GM23338 (cell line): ENCODE measurements at regions not wholly inside any gene's neighbourhood (a gene's known extent, or its start where the extent isn't known, plus 50 kb on each side); places are given as distances from the start of the nearest gene placed in this dataset.

Experiments
- ATAC-seq: fragments of 200-7000 bp; cut with Tn5 transposase; 3 replicates; pipeline ENCODE4 v1.9.1; 2020
- DNase-seq: peaks from one replicate; pipeline ENCODE4 v3.0.0-alpha.2; 2015; ENCODE audit warnings: low spot score
- H2AFZ ChIP-seq: fragments of 200-600 bp; sonication (generic); 2 replicates; pipeline ENCODE4 v1.8.0; 2016; ENCODE audit warnings: antibody characterized with exemption, mild to moderate bottlenecking, moderate library complexity
- H3F3A ChIP-seq: fragments of 200-600 bp; sonication (generic); replicated peaks from 2 replicates; pipeline ENCODE4 v1.8.0; 2017; ENCODE audit warnings: antibody characterized with exemption, mixed run types, low read depth
- H3K27ac ChIP-seq: fragments of 200-600 bp; sonication (generic); 2 replicates; pipeline ENCODE4 v1.6.1; 2016; ENCODE audit warnings: low read depth
- H3K27me3 ChIP-seq: fragments of 200-600 bp; sonication (generic); 2 replicates; pipeline ENCODE4 v1.8.0; 2016; ENCODE audit warnings: mild to moderate bottlenecking, mixed run types, moderate library complexity; ENCODE audit not compliant: insufficient read depth
- H3K36me3 ChIP-seq: fragments of 200-600 bp; sonication (generic); 2 replicates; pipeline ENCODE4 v1.8.0; 2016; ENCODE audit warnings: mild to moderate bottlenecking; ENCODE audit not compliant: insufficient read depth
- H3K4me1 ChIP-seq: fragments of 200-600 bp; sonication (generic); 2 replicates; pipeline ENCODE4 v1.8.0; 2016; ENCODE audit warnings: mild to moderate bottlenecking, moderate library complexity; ENCODE audit not compliant: insufficient read depth
- H3K4me2 ChIP-seq: fragments of 200-600 bp; sonication (generic); 2 replicates; pipeline ENCODE4 v1.7.1; 2017; ENCODE audit warnings: mixed run types
- H3K4me3 ChIP-seq: fragments of 200-600 bp; sonication (generic); 2 replicates; pipeline ENCODE4 v1.6.1; 2016; ENCODE audit warnings: mixed run types
- H3K79me2 ChIP-seq: fragments of 200-600 bp; sonication (generic); replicated peaks from 2 replicates; pipeline ENCODE4 v1.8.0; 2017; ENCODE audit warnings: mild to moderate bottlenecking; ENCODE audit not compliant: insufficient read depth
- H3K9me2 ChIP-seq: fragments of 200-600 bp; sonication (generic); 2 replicates; pipeline ENCODE4 v1.8.0; 2017; ENCODE audit not compliant: insufficient read depth
- H4K20me1 ChIP-seq: fragments of 200-600 bp; sonication (generic); replicated peaks from 2 replicates; pipeline ENCODE4 v1.8.0; 2017; ENCODE audit warnings: mild to moderate bottlenecking; ENCODE audit not compliant: insufficient read depth
- H3K27ac Mint-ChIP-seq: 2 replicates; pipeline ENCODE4 v1.8.0; 2020; ENCODE audit warnings: inconsistent platforms, mild to moderate bottlenecking, moderate library complexity, mixed read lengths
- H3K27me3 Mint-ChIP-seq: 3 replicates; pipeline ENCODE4 v1.8.0; 2022; ENCODE audit warnings: low read depth, mild to moderate bottlenecking, moderate library complexity, mixed read lengths, inconsistent platforms; ENCODE audit not compliant: insufficient read depth, poor library complexity
- H3K36me3 Mint-ChIP-seq: 3 replicates; pipeline ENCODE4 v1.8.0; 2021; ENCODE audit warnings: low read depth, mild to moderate bottlenecking, inconsistent platforms, moderate library complexity, mixed read lengths
- H3K4me1 Mint-ChIP-seq: 3 replicates; pipeline ENCODE4 v1.8.0; 2020; ENCODE audit warnings: mild to moderate bottlenecking, inconsistent platforms, mixed read lengths
- H3K4me3 Mint-ChIP-seq: 3 replicates; pipeline ENCODE4 v1.8.0; 2021; ENCODE audit warnings: moderate library complexity, mild to moderate bottlenecking, inconsistent platforms, mixed read lengths
- H3K9me3 Mint-ChIP-seq: 3 replicates; pipeline ENCODE4 v1.8.0; 2020; ENCODE audit warnings: moderate library complexity, mild to moderate bottlenecking, inconsistent platforms, mixed read lengths
- CREB1 ChIP-seq: fragments of 250-450 bp; sonication (Bioruptor Pico); IDR thresholded peaks from 2 replicates; pipeline ENCODE4 v1.5.0; 2020; ENCODE audit warnings: low read depth, mild to moderate bottlenecking, moderate library complexity
- EZH2 ChIP-seq: fragments of 200-600 bp; sonication (generic); IDR thresholded peaks from one replicate; pipeline ENCODE4 v1.8.0; 2017; ENCODE audit warnings: antibody characterized with exemption, mild to moderate bottlenecking, low read depth; ENCODE audit not compliant: unreplicated experiment
- EZH2phosphoT487 ChIP-seq: fragments of 200-600 bp; sonication (generic); IDR thresholded peaks from one replicate; pipeline ENCODE4 v1.8.1; 2018; ENCODE audit warnings: antibody characterized with exemption; ENCODE audit not compliant: unreplicated experiment
- NANOG ChIP-seq: IDR thresholded peaks from 2 replicates; pipeline ENCODE4 v1.6.1; 2016; ENCODE audit warnings: antibody characterized with exemption, borderline replicate concordance
- POLR2AphosphoS5 ChIP-seq: IDR thresholded peaks from 2 replicates; pipeline ENCODE4 v1.6.1; 2016; ENCODE audit warnings: antibody characterized with exemption, low read depth
- STAT1 ChIP-seq: IDR thresholded peaks from one replicate; pipeline ENCODE4 v1.6.1; 2016; ENCODE audit warnings: antibody characterized with exemption; ENCODE audit not compliant: unreplicated experiment
- ZNF114 ChIP-seq: fragments of 250-450 bp; sonication (Bioruptor Pico); IDR thresholded peaks from 2 replicates; pipeline ENCODE4 v1.5.0; 2020; ENCODE audit warnings: mild to moderate bottlenecking, moderate library complexity
- TF ChIP-seq, protein P1 (sequence below): IDR thresholded peaks from 2 replicates; pipeline ENCODE4 v1.6.1; 2016; ENCODE audit warnings: antibody characterized with exemption
- TF ChIP-seq, protein P2 (sequence below): IDR thresholded peaks from one replicate; pipeline ENCODE4 v1.6.1; 2018; ENCODE audit warnings: antibody characterized with exemption; ENCODE audit not compliant: unreplicated experiment
- TF ChIP-seq, protein P3 (sequence below): fragments of 250-450 bp; sonication (Bioruptor Pico); IDR thresholded peaks from 2 replicates; pipeline ENCODE4 v1.5.0; 2020; ENCODE audit warnings: mild to moderate bottlenecking, moderate library complexity

DNA sequence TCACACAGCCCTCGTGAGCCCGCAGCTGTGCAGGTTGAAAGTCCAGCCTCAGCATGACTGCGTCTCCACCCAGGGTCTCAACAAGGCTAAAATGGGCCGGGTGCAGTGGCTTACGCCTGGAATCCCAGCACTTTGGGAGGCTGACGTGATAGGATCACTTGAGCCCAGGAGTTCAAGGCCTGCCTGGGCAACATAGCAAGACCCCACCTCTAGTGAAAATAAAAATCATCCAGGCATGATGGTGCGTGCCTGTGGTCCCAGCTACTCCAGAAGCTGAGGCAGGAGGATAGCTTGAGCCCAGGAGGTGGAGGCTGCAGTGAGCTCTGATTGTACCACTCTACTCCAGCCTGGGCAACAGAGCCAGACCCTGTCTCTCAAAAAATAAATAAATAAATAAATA is 100.8 kb upstream of the PRR5 start:
- H3K9me3 Mint-ChIP-seq = no peaks in the 10 kb centered on the region; the same call in 2 of the 3 replicates
- no peaks in the 10 kb centered on the region for H3K27me3 ChIP-seq
- H3K4me1 ChIP-seq = no peaks in the 10 kb centered on the region
- no peak for DNase-seq
- H3K27ac Mint-ChIP-seq = no peak overlapping the region
- no peak overlapping the region for H3K4me3 ChIP-seq
- H3K4me3 Mint-ChIP-seq = no peak overlapping the region
- no peaks in the 10 kb centered on the region for H3F3A ChIP-seq
- H3K4me2 ChIP-seq = no peak overlapping the region
- H3K27ac ChIP-seq = no peak overlapping the region
- no peak for ATAC-seq
- H3K9me2 ChIP-seq = no peaks in the 10 kb centered on the region
- TF ChIP-seq, protein P1, sequence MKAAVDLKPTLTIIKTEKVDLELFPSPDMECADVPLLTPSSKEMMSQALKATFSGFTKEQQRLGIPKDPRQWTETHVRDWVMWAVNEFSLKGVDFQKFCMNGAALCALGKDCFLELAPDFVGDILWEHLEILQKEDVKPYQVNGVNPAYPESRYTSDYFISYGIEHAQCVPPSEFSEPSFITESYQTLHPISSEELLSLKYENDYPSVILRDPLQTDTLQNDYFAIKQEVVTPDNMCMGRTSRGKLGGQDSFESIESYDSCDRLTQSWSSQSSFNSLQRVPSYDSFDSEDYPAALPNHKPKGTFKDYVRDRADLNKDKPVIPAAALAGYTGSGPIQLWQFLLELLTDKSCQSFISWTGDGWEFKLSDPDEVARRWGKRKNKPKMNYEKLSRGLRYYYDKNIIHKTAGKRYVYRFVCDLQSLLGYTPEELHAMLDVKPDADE = no peak
- TF ChIP-seq CREB1 (no peak), POLR2AphosphoS5 (no peak), NANOG (no peak), STAT1 (no peak), EZH2 (no peak), EZH2phosphoT487 (no peak), ZNF114 (CRISPR knock-in tag) (no peak)
- TF ChIP-seq, protein P2, sequence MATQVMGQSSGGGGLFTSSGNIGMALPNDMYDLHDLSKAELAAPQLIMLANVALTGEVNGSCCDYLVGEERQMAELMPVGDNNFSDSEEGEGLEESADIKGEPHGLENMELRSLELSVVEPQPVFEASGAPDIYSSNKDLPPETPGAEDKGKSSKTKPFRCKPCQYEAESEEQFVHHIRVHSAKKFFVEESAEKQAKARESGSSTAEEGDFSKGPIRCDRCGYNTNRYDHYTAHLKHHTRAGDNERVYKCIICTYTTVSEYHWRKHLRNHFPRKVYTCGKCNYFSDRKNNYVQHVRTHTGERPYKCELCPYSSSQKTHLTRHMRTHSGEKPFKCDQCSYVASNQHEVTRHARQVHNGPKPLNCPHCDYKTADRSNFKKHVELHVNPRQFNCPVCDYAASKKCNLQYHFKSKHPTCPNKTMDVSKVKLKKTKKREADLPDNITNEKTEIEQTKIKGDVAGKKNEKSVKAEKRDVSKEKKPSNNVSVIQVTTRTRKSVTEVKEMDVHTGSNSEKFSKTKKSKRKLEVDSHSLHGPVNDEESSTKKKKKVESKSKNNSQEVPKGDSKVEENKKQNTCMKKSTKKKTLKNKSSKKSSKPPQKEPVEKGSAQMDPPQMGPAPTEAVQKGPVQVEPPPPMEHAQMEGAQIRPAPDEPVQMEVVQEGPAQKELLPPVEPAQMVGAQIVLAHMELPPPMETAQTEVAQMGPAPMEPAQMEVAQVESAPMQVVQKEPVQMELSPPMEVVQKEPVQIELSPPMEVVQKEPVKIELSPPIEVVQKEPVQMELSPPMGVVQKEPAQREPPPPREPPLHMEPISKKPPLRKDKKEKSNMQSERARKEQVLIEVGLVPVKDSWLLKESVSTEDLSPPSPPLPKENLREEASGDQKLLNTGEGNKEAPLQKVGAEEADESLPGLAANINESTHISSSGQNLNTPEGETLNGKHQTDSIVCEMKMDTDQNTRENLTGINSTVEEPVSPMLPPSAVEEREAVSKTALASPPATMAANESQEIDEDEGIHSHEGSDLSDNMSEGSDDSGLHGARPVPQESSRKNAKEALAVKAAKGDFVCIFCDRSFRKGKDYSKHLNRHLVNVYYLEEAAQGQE = no peak
- no peaks in the 10 kb centered on the region for H4K20me1 ChIP-seq
- H3K4me1 Mint-ChIP-seq = peaks cover 1% of the 10 kb centered on the region; the same call in 2 of the 3 replicates
- no peak overlapping the region for H2AFZ ChIP-seq
- H3K36me3 ChIP-seq = no peaks in the 10 kb centered on the region
- H3K36me3 Mint-ChIP-seq = no peaks in the 10 kb centered on the region
- no peaks in the 10 kb centered on the region for H3K79me2 ChIP-seq
- peaks cover 8% of the 10 kb centered on the region for H3K27me3 Mint-ChIP-seq

DNA sequence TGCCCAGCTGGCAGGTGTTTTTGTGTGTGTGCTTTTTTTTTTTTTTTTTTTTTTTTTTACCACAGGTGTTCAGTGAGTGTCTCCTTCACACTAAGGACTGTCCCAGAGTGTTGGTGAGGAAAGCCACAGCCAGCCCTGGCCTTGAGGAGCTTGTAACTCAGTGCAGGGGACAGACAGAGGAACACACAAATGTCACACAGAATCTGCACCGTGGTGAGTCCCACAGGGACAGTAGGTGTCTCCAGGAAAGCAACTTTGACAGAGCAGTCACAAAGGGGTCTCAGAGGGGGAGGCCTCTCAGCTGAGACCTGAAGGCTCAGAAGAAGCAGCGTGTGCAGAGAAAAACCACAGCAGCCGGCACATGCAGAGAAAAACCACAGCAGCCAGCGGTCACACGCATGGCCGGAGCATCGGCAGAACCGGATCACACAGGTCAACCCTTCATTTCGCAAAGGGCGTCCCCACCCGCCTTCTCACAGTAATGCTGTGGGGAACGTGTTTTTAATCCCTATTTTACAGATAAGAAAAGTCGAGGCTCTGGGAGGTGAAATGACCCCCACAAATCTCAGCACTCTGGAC is 101.7 kb upstream of the PRR5 start:
- H3K9me3 Mint-ChIP-seq = no peaks in the 10 kb centered on the region; the same call in 2 of the 3 replicates
- Histone ChIP-seq H2AFZ (no peak overlapping the region), H3K36me3 (no peaks in the 10 kb centered on the region), H3K4me1 (no peaks in the 10 kb centered on the region), H3K79me2 (no peaks in the 10 kb centered on the region), H4K20me1 (no peaks in the 10 kb centered on the region), H3K27ac (no peak overlapping the region), H3K27me3 (no peaks in the 10 kb centered on the region), H3K4me2 (no peak overlapping the region), H3F3A (no peaks in the 10 kb centered on the region), H3K9me2 (no peaks in the 10 kb centered on the region), H3K4me3 (no peak overlapping the region)
- ATAC-seq = no peak
- peaks cover 12% of the 10 kb centered on the region for H3K27me3 Mint-ChIP-seq
- DNase-seq = no peak
- no peaks in the 10 kb centered on the region for H3K36me3 Mint-ChIP-seq
- no peak overlapping the region for H3K27ac Mint-ChIP-seq
- no peak overlapping the region for H3K4me3 Mint-ChIP-seq
- H3K4me1 Mint-ChIP-seq = peaks cover 7% of the 10 kb centered on the region; the same call in 2 of the 3 replicates
- TF ChIP-seq, protein P1 = no peak
- no peak for TF ChIP-seq EZH2phosphoT487
- TF ChIP-seq, protein P3, sequence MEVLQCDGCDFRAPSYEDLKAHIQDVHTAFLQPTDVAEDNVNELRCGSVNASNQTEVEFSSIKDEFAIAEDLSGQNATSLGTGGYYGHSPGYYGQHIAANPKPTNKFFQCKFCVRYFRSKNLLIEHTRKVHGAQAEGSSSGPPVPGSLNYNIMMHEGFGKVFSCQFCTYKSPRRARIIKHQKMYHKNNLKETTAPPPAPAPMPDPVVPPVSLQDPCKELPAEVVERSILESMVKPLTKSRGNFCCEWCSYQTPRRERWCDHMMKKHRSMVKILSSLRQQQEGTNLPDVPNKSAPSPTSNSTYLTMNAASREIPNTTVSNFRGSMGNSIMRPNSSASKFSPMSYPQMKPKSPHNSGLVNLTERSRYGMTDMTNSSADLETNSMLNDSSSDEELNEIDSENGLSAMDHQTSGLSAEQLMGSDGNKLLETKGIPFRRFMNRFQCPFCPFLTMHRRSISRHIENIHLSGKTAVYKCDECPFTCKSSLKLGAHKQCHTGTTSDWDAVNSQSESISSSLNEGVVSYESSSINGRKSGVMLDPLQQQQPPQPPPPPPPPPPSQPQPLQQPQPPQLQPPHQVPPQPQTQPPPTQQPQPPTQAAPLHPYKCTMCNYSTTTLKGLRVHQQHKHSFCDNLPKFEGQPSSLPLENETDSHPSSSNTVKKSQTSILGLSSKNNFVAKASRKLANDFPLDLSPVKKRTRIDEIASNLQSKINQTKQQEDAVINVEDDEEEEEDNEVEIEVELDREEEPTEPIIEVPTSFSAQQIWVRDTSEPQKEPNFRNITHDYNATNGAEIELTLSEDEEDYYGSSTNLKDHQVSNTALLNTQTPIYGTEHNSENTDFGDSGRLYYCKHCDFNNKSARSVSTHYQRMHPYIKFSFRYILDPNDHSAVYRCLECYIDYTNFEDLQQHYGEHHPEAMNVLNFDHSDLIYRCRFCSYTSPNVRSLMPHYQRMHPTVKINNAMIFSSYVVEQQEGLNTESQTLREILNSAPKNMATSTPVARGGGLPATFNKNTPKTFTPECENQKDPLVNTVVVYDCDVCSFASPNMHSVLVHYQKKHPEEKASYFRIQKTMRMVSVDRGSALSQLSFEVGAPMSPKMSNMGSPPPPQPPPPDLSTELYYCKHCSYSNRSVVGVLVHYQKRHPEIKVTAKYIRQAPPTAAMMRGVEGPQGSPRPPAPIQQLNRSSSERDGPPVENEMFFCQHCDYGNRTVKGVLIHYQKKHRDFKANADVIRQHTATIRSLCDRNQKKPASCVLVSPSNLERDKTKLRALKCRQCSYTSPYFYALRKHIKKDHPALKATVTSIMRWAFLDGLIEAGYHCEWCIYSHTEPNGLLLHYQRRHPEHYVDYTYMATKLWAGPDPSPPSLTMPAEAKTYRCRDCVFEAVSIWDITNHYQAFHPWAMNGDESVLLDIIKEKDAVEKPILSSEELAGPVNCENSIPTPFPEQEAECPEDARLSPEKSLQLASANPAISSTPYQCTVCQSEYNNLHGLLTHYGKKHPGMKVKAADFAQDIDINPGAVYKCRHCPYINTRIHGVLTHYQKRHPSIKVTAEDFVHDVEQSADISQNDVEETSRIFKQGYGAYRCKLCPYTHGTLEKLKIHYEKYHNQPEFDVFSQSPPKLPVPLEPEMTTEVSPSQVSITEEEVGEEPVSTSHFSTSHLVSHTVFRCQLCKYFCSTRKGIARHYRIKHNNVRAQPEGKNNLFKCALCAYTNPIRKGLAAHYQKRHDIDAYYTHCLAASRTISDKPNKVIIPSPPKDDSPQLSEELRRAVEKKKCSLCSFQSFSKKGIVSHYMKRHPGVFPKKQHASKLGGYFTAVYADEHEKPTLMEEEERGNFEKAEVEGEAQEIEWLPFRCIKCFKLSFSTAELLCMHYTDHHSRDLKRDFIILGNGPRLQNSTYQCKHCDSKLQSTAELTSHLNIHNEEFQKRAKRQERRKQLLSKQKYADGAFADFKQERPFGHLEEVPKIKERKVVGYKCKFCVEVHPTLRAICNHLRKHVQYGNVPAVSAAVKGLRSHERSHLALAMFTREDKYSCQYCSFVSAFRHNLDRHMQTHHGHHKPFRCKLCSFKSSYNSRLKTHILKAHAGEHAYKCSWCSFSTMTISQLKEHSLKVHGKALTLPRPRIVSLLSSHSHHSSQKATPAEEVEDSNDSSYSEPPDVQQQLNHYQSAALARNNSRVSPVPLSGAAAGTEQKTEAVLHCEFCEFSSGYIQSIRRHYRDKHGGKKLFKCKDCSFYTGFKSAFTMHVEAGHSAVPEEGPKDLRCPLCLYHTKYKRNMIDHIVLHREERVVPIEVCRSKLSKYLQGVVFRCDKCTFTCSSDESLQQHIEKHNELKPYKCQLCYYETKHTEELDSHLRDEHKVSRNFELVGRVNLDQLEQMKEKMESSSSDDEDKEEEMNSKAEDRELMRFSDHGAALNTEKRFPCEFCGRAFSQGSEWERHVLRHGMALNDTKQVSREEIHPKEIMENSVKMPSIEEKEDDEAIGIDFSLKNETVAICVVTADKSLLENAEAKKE (CRISPR knock-in tag) = no peak
- TF ChIP-seq CREB1 = no peak
